ENCODE measurements at regions not wholly inside any gene's neighbourhood (a gene's known extent, or its start where the extent isn't known, plus 50 kb on each side); places are given as distances from the start of the nearest gene placed in this dataset.

GRCh38 chr13:109368230-109368629 is 418.2 kb downstream of the IRS2 start:
- TF ChIP-seq CTCF (IDR thresholded peaks at IDR 0.05 in 2 of 3, conservative IDR thresholded peaks at IDR 0.05 in 1 of 3; ENCODE audit: control insufficient read depth in 2 of 3, extremely low read depth in 1 of 3, insufficient read depth in 1 of 3, low read depth in 3 of 3, low read length in 3 of 3) = no peak
- TF ChIP-seq POLR2A (IDR thresholded peaks at IDR 0.05; ENCODE audit: low read depth, low read length) = no peak
- no peak for TF ChIP-seq NBN (IDR thresholded peaks at IDR 0.05)
- no peak for TF ChIP-seq CBX5 (IDR thresholded peaks at IDR 0.05; ENCODE audit: low read depth)
- no peak for TF ChIP-seq BCL11A (IDR thresholded peaks at IDR 0.05; ENCODE audit: low read depth, low read length)
- no peak for TF ChIP-seq NR2C2 (IDR thresholded peaks at IDR 0.05; ENCODE audit: borderline replicate concordance, control insufficient read depth, insufficient read length, low read depth)
- no peak for TF ChIP-seq E2F8 (IDR thresholded peaks at IDR 0.05; ENCODE audit: low read depth, partially characterized antibody)
- no peak for TF ChIP-seq ZBTB40 (IDR thresholded peaks at IDR 0.05; ENCODE audit: borderline replicate concordance)
- no peak for TF ChIP-seq POLR2AphosphoS5 (IDR thresholded peaks at IDR 0.05; ENCODE audit: low read length)
- no peak for TF ChIP-seq POLR2AphosphoS2 (IDR thresholded peaks at IDR 0.05; ENCODE audit: low read depth, low read length)
- no peak for TF ChIP-seq SIN3A (IDR thresholded peaks at IDR 0.05; ENCODE audit: low read depth, low read length)
- TF ChIP-seq SP1 (IDR thresholded peaks at IDR 0.05; ENCODE audit: low read depth, low read length) = no peak

All from GM12878 (cell line).